IPS-NIHi7 (cell line): ENCODE measurements at regions not wholly inside any gene's neighbourhood (a gene's known extent, or its start where the extent isn't known, plus 50 kb on each side); places are given as distances from the start of the nearest gene placed in this dataset.
A peak's percentile ranks its signal among the peaks of the same experiment; 100 is the strongest.

ENCODE experiments used
- DNase-seq: peaks from one replicate; pipeline ENCODE4 v3.0.0; 2012; ENCODE audit warnings: mixed read lengths; ENCODE audit errors: extremely low spot score

- no peak for DNase-seq
These were observed 111.3 kb downstream of the DAD1 start for GRCh38 chr14:22477569-22478194.

- DNase-seq = no peak
These were observed 112.1 kb downstream of the DAD1 start for GRCh38 chr14:22476887-22477286.

DNA sequence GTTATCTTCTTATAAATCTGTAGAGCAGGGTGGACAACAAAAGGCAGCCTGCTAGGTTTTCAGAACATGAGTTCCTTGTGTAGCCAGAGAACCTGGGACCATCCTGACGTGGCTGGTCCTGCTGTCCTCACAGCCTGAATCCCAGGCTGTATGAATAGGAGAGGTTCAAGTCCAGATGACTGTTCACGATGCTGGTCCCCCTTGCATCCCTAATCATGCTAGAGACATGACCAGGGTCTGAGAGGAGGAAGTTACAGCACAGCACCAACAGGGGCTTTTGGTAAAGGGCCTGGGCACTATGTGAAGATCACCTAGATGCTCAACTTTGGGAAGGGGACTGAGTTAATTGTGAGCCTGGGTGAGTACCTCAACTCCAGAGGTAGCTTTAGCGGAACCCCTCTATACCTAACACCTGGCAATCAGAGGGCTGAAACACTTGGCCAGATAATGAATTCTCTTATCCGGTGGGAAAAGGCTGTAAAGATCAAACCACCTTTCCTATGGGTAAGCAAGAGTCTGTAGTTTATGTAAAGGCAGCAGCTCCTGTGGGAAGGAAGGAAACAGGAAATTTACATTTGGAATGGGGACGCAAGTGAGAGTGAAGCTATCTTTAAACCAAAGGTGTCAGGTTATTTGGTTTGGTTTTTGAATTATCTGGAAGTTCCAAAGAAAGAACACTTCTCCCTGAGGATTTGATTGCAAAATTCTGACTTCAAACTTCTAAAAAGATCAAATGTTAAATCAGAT lies 112.8 kb downstream of the DAD1 start:
- no peak for DNase-seq

DNA sequence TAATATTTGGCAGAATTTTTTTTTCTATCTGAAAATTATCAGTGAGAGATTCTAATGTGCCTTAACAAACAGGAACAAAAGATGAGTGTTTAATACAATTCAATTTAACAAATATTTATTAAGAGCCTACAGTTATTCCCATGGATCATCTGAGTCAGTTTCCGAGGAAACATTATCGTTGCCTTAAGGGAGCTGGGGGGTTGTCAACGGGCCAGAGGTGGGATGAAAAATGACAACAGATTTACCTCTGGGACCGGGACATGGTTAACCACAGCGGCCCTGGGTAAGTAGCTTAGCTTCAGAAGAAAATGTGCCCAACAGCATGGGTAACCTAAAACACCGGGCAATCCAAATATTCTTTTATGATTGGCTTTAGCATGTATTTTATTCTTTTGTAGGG lies 113.6 kb downstream of the DAD1 start:
- no peak for DNase-seq

GRCh38 chr14:22474730-22475351 lies 114.2 kb downstream of the DAD1 start:
- no peak for DNase-seq

- DNase-seq = peak; percentile 58
These were observed 115.8 kb downstream of the DAD1 start for GRCh38 chr14:22472935-22473854.

DNA sequence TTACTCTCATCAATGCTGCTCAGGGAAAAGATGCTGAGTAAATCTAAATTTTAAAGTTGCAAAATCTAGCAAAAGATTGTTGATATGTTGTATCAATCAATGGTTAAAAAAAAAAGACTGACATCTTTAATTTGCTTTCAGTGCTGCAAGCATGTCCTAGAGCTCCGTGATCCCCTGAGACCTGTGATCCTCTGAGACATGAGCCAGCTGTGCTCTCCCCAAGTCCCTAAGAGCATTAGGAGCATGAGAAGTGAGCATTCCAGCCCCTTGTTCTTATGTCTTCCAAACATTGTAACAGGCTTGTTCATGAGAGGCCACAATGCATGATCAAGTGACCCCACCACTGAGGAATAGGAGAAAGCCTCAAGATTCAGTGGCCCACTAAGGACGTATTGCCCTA lies 116.6 kb downstream of the DAD1 start:
- no peak for DNase-seq

DNA sequence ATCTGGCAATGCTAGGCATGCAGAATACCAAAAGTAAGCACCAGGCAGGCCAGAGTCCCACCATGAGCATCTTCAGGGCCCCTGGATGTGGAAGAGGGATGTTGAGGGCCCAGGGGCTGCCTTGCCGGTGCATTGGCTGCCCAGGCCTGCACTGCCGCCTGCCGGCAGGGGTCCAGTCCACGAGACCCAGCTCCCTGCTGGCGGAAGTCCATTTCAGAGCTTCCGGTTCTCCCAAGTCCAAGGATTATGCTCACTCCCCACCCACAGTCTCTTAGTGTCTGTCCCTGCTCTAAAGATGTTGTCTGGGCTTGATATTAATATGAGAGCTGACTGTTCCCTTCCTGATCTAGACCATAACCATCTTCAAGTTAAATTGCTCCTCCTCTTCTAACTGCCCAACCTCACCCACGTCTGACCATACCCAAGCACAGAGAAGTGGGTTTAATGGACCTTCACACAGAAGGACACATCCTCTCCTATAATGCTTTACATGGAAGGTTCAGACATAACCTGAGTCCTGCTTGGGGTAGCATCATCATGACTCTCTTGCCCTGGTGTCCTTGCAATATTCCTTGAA lies 117.4 kb downstream of the DAD1 start:
- DNase-seq = peak; percentile 89

DNA sequence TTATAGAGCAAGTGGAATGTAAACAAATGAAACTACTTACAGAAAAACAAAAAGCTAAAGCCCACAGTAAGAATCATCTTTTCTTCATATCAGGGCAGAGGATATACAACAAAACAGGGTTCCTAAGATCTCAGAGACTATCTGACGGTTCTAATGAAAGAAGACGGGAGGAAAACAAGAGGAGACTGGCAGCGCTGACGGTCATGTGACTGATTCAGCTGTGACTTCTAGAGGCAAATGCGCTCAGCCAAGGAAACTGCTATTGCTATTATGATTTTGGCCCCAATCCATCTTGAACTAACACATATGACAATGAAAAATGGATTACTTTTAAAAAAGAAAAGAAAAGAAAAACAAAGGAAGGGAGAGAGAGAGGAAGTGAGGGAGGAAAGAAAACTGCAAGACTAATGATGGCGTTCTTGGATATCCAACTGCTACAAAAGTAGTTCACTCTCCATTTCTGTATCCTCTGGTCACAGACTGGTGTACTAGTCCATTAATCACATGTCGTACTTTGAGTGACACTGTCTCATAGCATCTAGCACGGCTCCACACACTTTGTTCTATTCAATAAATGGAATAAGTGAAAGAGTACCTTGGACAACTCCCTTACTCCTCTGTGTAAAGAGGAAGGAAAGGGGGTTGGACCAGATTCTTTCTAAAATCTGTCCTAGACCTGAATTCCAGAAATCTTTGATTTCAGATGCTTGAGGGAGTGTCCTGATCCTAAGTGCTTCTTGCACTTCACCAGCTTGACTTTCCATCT lies 119.3 kb downstream of the DAD1 start:
- no peak for DNase-seq

GRCh38 chr14:22468830-22469229 lies 120.2 kb downstream of the DAD1 start:
- no peak for DNase-seq

- no peak for DNase-seq
These were observed 122.5 kb downstream of the DAD1 start for GRCh38 chr14:22466491-22466890.

- no peak for DNase-seq
These were observed 123.7 kb downstream of the DAD1 start for GRCh38 chr14:22465201-22465840.

DNA sequence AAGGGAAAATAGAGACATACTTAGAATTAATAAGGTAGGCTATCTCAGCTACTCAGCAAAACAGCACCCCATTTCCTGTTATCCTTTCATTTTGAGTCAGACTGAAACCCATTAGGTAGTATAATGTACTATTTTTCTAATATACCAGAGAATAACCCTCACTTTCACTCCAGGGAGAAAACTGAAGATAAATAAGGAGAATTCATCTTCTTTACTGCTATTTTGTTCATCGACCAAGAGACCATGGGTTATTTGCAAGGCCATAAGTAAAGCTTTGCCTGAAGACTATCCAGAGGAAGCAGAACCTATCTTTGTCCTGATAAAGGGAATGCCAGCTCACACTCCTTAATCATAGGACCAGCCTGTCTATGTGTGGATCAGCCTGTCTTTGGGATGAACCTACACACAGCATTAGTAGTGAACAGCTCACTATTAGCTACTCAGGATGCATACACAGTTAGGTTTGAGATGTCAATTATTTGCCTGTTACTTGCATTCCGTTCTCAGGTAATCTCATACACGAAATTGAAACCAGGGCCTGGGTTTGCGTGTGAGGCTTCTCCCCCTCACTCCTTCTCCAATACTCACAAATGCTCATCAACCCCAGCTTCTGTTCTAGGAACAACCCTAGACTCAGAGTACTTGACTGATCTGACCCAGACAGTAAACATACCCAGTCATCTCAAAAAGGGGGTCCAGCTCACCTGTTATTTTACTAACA lies 124.4 kb downstream of the DAD1 start:
- no peak for DNase-seq

- no peak for DNase-seq
These were observed 125.3 kb downstream of the DAD1 start for GRCh38 chr14:22463763-22464173.

DNA sequence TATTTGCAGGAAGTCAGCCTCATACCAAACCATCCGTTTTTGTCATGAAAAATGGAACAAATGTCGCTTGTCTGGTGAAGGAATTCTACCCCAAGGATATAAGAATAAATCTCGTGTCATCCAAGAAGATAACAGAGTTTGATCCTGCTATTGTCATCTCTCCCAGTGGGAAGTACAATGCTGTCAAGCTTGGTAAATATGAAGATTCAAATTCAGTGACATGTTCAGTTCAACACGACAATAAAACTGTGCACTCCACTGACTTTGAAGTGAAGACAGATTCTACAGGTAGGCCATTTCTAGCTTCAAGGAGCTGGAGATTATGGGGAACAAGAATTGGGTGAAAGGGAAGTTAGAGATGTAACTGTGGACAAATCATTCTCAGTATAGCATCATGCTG lies 126.1 kb downstream of the DAD1 start:
- no peak for DNase-seq

GRCh38 chr14:22460461-22461195 lies 128.4 kb downstream of the DAD1 start:
- DNase-seq = no peak

- no peak for DNase-seq
These were observed 130.3 kb downstream of the DAD1 start for GRCh38 chr14:22458737-22459136.

GRCh38 chr14:22456998-22457594 lies 131.9 kb downstream of the DAD1 start:
- DNase-seq = no peak

- DNase-seq = no peak
These were observed 132.6 kb downstream of the DAD1 start for GRCh38 chr14:22456421-22456820.
